Loucy (cell line): ENCODE measurements at regions not wholly inside any gene's neighbourhood (a gene's known extent, or its start where the extent isn't known, plus 50 kb on each side); places are given as distances from the start of the nearest gene placed in this dataset.

Experiments
- H2AFZ ChIP-seq: fragments of 200-600 bp; sonication (generic); 2 replicates; pipeline ENCODE4 v1.6.0; 2016; ENCODE audit warnings: antibody characterized with exemption, mild to moderate bottlenecking, low read length, moderate library complexity
- H3F3A ChIP-seq: fragments of 200-600 bp; 2 replicates; pipeline ENCODE4 v1.6.0; 2016; ENCODE audit warnings: antibody characterized with exemption, low read depth, mild to moderate bottlenecking
- H3K27me3 ChIP-seq: fragments of 200-600 bp; sonication (generic); 2 replicates; pipeline ENCODE4 v1.6.1; 2014; ENCODE audit warnings: low read length, mild to moderate bottlenecking; ENCODE audit not compliant: insufficient read depth, poor library complexity, severe bottlenecking
- H3K36me3 ChIP-seq: fragments of 200-600 bp; sonication (generic); 2 replicates; pipeline ENCODE4 v1.6.1; 2016; ENCODE audit warnings: low read length; ENCODE audit not compliant: insufficient read depth
- H3K4me1 ChIP-seq: fragments of 200-600 bp; sonication (generic); 2 replicates; pipeline ENCODE4 v1.5.1; 2014; ENCODE audit warnings: low read length, mild to moderate bottlenecking; ENCODE audit not compliant: insufficient read depth, poor library complexity, severe bottlenecking
- H3K4me2 ChIP-seq: fragments of 200-600 bp; sonication (generic); 2 replicates; pipeline ENCODE4 v1.6.0; 2014; ENCODE audit warnings: antibody characterized with exemption, low read length, low read depth, mild to moderate bottlenecking; ENCODE audit not compliant: poor library complexity, severe bottlenecking
- H3K4me3 ChIP-seq: fragments of 200-600 bp; sonication (generic); 2 replicates; pipeline ENCODE4 v1.5.1; 2014; ENCODE audit warnings: low read length, mild to moderate bottlenecking, mixed read lengths; ENCODE audit not compliant: poor library complexity, severe bottlenecking
- H3K79me2 ChIP-seq: fragments of 200-600 bp; sonication (generic); 2 replicates; pipeline ENCODE4 v1.6.1; 2014; ENCODE audit warnings: low read length; ENCODE audit not compliant: insufficient read depth
- H3K9ac ChIP-seq: fragments of 200-600 bp; sonication (generic); 2 replicates; pipeline ENCODE4 v1.6.0; 2014; ENCODE audit warnings: mild to moderate bottlenecking, low read depth, low read length, moderate library complexity; ENCODE audit not compliant: poor library complexity, severe bottlenecking
- H3K9me2 ChIP-seq: fragments of 200-600 bp; sonication (generic); replicated peaks from 2 replicates; pipeline ENCODE4 v1.6.1; 2016; ENCODE audit warnings: low read depth, low read length, mixed read lengths
- H3K9me3 ChIP-seq: fragments of 200-600 bp; sonication (generic); 2 replicates; pipeline ENCODE4 v1.6.1; 2014; ENCODE audit warnings: mild to moderate bottlenecking, antibody characterized with exemption, low read length, low read depth; ENCODE audit not compliant: insufficient read depth
- H4K20me1 ChIP-seq: fragments of 200-600 bp; sonication (generic); 2 replicates; pipeline ENCODE4 v1.6.0; 2014; ENCODE audit warnings: antibody characterized with exemption, low read length, mild to moderate bottlenecking; ENCODE audit not compliant: insufficient read depth, poor library complexity, severe bottlenecking
- EZH2phosphoT487 ChIP-seq: fragments of 200-600 bp; IDR thresholded peaks from 2 replicates; pipeline ENCODE4 v1.6.1; 2018; ENCODE audit warnings: antibody characterized with exemption, mild to moderate bottlenecking, moderate library complexity, borderline replicate concordance
- TF ChIP-seq, protein P1 (sequence below): fragments of 200-600 bp; sonication (generic); conservative IDR thresholded peaks from 2 replicates; pipeline ENCODE4 v1.5.1; 2014; ENCODE audit warnings: mild to moderate bottlenecking, antibody characterized with exemption, low read length

DNA sequence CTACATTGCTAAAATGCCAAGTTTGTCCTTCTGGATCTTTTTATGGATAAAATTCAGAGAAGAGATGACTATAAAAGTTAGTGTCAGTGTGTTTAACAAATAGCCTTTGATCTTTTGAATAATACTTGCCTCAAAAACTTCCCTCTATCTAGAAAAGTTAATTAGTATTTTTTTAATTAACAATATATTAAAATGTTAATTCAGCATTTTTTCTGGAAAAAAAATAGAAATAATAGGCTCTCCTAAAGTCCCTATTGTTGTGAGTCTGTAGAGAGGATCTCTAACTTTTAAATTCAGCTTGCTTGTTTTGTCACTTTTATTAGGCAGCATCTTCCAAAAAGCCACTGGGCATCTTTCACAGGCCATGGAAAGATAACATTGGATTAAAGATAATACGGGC lies 435.2 kb upstream of the RASGEF1B start:
- no peak overlapping the region for H2AFZ ChIP-seq
- H3F3A ChIP-seq: no peaks in the 10 kb centered on the region
- no peak overlapping the region for H3K4me2 ChIP-seq
- no peaks in the 10 kb centered on the region for H3K9me2 ChIP-seq
- no peaks in the 10 kb centered on the region for H3K36me3 ChIP-seq
- H3K4me1 ChIP-seq: peaks cover 13% of the 10 kb centered on the region
- TF ChIP-seq EZH2phosphoT487: no peak
- TF ChIP-seq, protein P1, sequence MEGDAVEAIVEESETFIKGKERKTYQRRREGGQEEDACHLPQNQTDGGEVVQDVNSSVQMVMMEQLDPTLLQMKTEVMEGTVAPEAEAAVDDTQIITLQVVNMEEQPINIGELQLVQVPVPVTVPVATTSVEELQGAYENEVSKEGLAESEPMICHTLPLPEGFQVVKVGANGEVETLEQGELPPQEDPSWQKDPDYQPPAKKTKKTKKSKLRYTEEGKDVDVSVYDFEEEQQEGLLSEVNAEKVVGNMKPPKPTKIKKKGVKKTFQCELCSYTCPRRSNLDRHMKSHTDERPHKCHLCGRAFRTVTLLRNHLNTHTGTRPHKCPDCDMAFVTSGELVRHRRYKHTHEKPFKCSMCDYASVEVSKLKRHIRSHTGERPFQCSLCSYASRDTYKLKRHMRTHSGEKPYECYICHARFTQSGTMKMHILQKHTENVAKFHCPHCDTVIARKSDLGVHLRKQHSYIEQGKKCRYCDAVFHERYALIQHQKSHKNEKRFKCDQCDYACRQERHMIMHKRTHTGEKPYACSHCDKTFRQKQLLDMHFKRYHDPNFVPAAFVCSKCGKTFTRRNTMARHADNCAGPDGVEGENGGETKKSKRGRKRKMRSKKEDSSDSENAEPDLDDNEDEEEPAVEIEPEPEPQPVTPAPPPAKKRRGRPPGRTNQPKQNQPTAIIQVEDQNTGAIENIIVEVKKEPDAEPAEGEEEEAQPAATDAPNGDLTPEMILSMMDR: no peak
- no peaks in the 10 kb centered on the region for H3K27me3 ChIP-seq
- H4K20me1 ChIP-seq: no peaks in the 10 kb centered on the region
- no peaks in the 10 kb centered on the region for H3K79me2 ChIP-seq
- H3K9ac ChIP-seq: no peak overlapping the region
- no peaks in the 10 kb centered on the region for H3K9me3 ChIP-seq
- H3K4me3 ChIP-seq: no peak overlapping the region

DNA sequence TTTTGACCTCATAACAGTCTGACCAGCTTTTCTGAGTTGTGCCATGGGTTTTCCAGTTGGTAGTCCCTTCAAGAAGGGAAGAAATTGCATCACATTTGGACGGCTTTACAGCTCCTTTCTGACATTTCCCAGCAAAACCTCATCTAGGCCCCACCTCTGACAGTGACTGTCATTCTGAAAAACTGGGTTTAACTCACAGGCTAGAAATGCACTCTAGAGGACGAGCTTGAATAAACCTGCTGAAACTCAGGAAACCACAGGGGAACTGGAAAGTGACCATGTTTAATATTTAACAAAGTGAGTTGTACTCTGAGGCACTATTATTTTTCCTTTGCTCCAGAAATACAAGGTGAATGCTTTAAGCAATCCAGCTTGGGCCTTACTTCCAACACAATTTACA lies 434.3 kb upstream of the RASGEF1B start:
- TF ChIP-seq EZH2phosphoT487: no peak
- TF ChIP-seq, protein P1: no peak; the same call in 1 of the 2 replicates
- H4K20me1 ChIP-seq: no peaks in the 10 kb centered on the region
- H3K27me3 ChIP-seq: no peaks in the 10 kb centered on the region
- no peak overlapping the region for H2AFZ ChIP-seq
- H3K9me3 ChIP-seq: no peaks in the 10 kb centered on the region
- no peaks in the 10 kb centered on the region for H3K36me3 ChIP-seq
- H3F3A ChIP-seq: no peaks in the 10 kb centered on the region
- H3K9ac ChIP-seq: no peak overlapping the region
- no peaks in the 10 kb centered on the region for H3K9me2 ChIP-seq
- H3K4me2 ChIP-seq: peak overlapping the region; percentile 35
- peaks cover 13% of the 10 kb centered on the region for H3K4me1 ChIP-seq
- no peak overlapping the region for H3K4me3 ChIP-seq
- no peaks in the 10 kb centered on the region for H3K79me2 ChIP-seq

DNA sequence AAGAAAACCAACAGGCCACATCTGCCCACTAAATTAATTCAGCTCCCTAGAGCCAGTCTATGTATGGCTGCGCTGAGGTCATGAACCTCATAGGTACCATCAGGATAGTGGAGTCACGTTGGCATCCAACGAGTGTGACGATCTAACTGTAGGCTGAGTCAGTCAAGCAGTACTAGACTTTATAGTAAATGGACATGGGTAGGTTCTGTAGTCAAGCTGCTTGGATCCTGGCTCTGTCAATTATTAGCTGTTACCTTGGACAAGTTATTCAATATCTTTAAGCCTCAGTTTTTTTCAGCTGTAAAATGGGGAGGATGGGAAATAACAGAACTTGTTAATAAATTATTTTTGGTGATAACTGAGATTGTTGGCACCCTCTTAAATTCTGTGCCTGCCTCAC lies 432.4 kb upstream of the RASGEF1B start:
- no peaks in the 10 kb centered on the region for H3K79me2 ChIP-seq
- no peaks in the 10 kb centered on the region for H3F3A ChIP-seq
- H3K4me2 ChIP-seq: no peak overlapping the region
- H3K9me2 ChIP-seq: no peaks in the 10 kb centered on the region
- H3K4me3 ChIP-seq: no peak overlapping the region
- H3K36me3 ChIP-seq: no peaks in the 10 kb centered on the region
- H4K20me1 ChIP-seq: no peaks in the 10 kb centered on the region
- H3K27me3 ChIP-seq: no peaks in the 10 kb centered on the region
- H2AFZ ChIP-seq: 0 out of 2 replicates have a peak overlapping the region, but pooled peaks have one; percentile 43
- no peaks in the 10 kb centered on the region for H3K9me3 ChIP-seq
- no peak for TF ChIP-seq EZH2phosphoT487
- TF ChIP-seq, protein P1: no peak
- peaks cover 13% of the 10 kb centered on the region for H3K4me1 ChIP-seq
- H3K9ac ChIP-seq: no peak overlapping the region
